Epithelial cell of prostate (primary cell): ENCODE measurements at regions not wholly inside any gene's neighbourhood (a gene's known extent, or its start where the extent isn't known, plus 50 kb on each side); places are given as distances from the start of the nearest gene placed in this dataset.
A peak's percentile ranks its signal among the peaks of the same experiment; 100 is the strongest.

Source experiments
- DNase-seq: peaks from one replicate; pipeline ENCODE4 v3.0.0-alpha.2; 2011; ENCODE audit warnings: low read depth, low spot score
- H3K27ac ChIP-seq: fragments of 450-650 bp; 2 replicates; pipeline ENCODE4 v1.5.1; 2017; ENCODE audit warnings: mild to moderate bottlenecking

GRCh38 chr1:101316256-101316655 is 79.4 kb downstream of the S1PR1 start:
- no peak for DNase-seq
- no peak overlapping the region for H3K27ac ChIP-seq

- H3K27ac ChIP-seq, result no peak overlapping the region
- DNase-seq, result no peak
Measured at GRCh38 chr1:101316799-101317198, 80.0 kb downstream of the S1PR1 start.

GRCh38 chr1:101317590-101317989 is 80.8 kb downstream of the S1PR1 start:
- no peak overlapping the region for H3K27ac ChIP-seq
- DNase-seq, result no peak

GRCh38 chr1:101323535-101323934 is 86.7 kb downstream of the S1PR1 start:
- no peak overlapping the region for H3K27ac ChIP-seq
- no peak for DNase-seq

GRCh38 chr1:101325144-101325543 is 88.3 kb downstream of the S1PR1 start:
- DNase-seq, result no peak
- no peak overlapping the region for H3K27ac ChIP-seq

GRCh38 chr1:101330427-101331130 is 93.8 kb downstream of the S1PR1 start:
- H3K27ac ChIP-seq, result no peak overlapping the region
- no peak for DNase-seq

- DNase-seq, result no peak
- H3K27ac ChIP-seq, result no peak overlapping the region
Measured at GRCh38 chr1:101331794-101332193, 95.0 kb downstream of the S1PR1 start.

- no peak overlapping the region for H3K27ac ChIP-seq
- DNase-seq, result no peak
Measured at GRCh38 chr1:101332633-101333032, 95.8 kb downstream of the S1PR1 start.

GRCh38 chr1:101333186-101333585 is 96.4 kb downstream of the S1PR1 start:
- DNase-seq, result no peak
- H3K27ac ChIP-seq, result no peak overlapping the region

GRCh38 chr1:101337968-101338367 is 101.1 kb downstream of the S1PR1 start:
- no peak overlapping the region for H3K27ac ChIP-seq
- no peak for DNase-seq

- no peak overlapping the region for H3K27ac ChIP-seq
- DNase-seq, result peak; percentile 37
Measured at GRCh38 chr1:101338714-101339430, 102.1 kb downstream of the S1PR1 start.

GRCh38 chr1:101344745-101345144 is 107.9 kb downstream of the S1PR1 start:
- H3K27ac ChIP-seq, result no peak overlapping the region
- no peak for DNase-seq

GRCh38 chr1:101346419-101346818 is 109.6 kb downstream of the S1PR1 start:
- no peak for DNase-seq
- H3K27ac ChIP-seq, result no peak overlapping the region

GRCh38 chr1:101356013-101356412 is 119.2 kb downstream of the S1PR1 start:
- no peak overlapping the region for H3K27ac ChIP-seq
- no peak for DNase-seq

- DNase-seq, result no peak
- no peak overlapping the region for H3K27ac ChIP-seq
Measured at GRCh38 chr1:101356604-101357443, 120.0 kb downstream of the S1PR1 start.

- peak; percentile 26 for DNase-seq
- no peak overlapping the region for H3K27ac ChIP-seq
Measured at GRCh38 chr1:101357444-101357986, 120.7 kb downstream of the S1PR1 start.

GRCh38 chr1:101360506-101360905 is 123.7 kb downstream of the S1PR1 start:
- no peak overlapping the region for H3K27ac ChIP-seq
- no peak for DNase-seq

GRCh38 chr1:101363891-101364318 is 127.1 kb downstream of the S1PR1 start:
- H3K27ac ChIP-seq, result no peak overlapping the region
- no peak for DNase-seq

GRCh38 chr1:101364370-101365120 is 127.7 kb downstream of the S1PR1 start:
- DNase-seq, result no peak
- H3K27ac ChIP-seq, result no peak overlapping the region

GRCh38 chr1:101365186-101365585 is 128.4 kb downstream of the S1PR1 start:
- DNase-seq, result no peak
- no peak overlapping the region for H3K27ac ChIP-seq
